ENCODE measurements at regions not wholly inside any gene's neighbourhood (a gene's known extent, or its start where the extent isn't known, plus 50 kb on each side); places are given as distances from the start of the nearest gene placed in this dataset.

DNA sequence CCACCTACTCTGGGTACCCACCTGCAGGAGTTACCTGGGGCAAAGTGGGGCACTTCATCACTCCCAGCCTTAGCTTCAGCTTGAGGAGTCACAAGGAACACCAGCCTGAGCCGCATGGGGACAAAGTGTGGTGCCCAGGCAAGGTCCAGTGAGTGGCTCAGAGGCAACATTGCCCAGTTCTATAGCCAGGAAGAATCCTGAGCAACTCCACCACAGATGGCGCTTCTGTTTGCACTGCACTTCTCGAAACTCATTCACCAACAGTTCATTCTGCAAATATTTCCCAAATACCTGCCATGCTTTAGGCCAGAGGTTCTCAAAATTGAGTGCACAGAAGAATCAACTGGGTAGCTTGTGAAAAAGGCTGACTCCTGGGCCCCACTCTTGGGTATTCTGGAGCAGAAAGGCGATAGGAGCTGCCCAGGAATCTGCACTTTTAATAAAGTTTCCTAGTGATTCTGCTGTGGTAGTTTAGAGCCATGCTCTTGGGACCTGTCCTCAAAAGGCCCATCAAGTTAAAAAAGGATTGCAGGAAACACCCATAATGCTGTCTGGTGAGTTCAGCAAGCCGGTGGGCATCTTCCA, 83.1 kb downstream of the VEGFA start:
- no peak; the same call in 1 of the 2 replicates for TF ChIP-seq CTCF (conservative IDR thresholded peaks at IDR 0.05)
- no peak overlapping the region for H3K27ac ChIP-seq

- no peak overlapping the region for H3K27ac ChIP-seq
- TF ChIP-seq CTCF (conservative IDR thresholded peaks at IDR 0.05), result no peak
Measured at GRCh38 chr6:43852350-43852864, 82.4 kb downstream of the VEGFA start.

DNA sequence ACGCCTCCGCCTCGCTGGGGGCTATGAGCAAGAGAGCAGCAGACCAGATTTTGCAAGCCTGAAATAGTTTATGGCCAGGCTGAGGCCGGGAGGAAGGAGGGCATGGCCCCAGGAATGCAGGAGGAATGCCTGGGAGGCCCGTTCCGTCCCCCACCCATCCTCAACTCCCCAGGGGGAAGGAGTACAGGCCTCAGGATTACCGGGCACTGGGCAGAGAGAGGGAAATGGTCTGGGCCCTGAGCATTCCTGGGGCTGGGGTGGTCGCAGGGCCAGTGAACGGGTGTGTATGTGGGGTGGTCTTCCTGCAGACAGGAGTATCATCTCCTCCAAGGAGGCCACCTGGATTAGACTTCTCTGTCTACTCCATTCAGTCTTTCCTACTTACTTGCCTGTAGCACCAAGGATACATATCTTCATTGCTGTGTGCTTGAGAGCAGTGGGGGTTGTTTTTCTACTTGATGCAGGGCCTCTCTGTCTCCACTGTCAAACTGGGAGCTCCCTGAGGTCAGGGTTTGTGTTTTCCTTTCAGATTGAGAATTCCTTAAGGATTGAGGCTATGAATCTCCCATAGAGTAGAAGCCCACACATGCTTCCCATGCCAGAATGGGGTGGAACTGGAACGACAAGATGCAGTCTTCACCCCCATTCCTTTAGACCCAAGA, 81.3 kb downstream of the VEGFA start:
- H3K27ac ChIP-seq, result no peak overlapping the region

DNA sequence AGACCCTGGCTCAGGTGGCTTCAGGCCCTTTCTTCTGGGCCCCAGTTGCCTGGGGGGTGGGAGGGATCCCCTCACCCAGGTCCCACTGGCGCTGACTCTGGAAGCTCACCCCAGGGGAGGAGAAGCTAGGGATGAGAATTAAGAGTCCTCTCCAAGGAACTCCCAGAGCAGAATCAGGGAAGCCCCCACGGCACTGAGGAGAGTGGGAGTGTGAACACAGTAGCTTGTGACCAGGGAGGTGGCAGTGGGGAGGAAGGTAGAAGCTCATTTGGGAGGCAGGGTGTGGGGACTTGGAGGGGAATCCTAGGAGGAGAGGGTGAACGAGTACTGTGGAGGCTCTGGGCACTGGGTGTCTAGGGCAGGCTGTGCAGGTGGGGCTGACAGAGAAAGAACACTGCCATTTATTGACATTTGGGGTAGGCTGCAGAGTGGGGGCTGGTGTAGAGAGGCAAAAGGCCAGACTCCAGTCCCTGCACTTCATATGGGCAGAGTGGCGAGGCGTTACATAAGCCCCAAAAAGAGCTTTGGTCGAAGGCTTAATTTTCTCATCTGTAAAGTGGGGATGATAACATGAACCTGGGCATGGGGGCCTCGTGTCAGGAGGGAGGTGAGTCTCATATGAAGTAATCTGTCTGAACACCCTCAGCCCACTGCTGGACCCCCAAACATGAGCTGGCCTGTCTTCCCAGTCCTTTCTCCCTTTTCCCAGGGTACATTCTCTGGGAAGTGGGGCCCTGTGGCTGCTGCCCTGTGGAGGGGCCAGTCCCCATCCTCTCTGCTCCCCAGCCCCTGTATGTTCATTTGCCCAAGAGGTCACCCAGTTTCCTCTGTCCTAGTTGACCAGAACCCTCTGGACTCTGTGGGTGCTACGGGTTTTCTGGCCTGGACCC, 80.5 kb downstream of the VEGFA start:
- TF ChIP-seq CTCF (conservative IDR thresholded peaks at IDR 0.05), result no peak
- H3K27ac ChIP-seq, result peak overlapping the region; percentile 72

More for the DNA sequence above, 81.3 kb downstream of the VEGFA start:
- TF ChIP-seq CTCF (conservative IDR thresholded peaks at IDR 0.05), result no peak

DNA sequence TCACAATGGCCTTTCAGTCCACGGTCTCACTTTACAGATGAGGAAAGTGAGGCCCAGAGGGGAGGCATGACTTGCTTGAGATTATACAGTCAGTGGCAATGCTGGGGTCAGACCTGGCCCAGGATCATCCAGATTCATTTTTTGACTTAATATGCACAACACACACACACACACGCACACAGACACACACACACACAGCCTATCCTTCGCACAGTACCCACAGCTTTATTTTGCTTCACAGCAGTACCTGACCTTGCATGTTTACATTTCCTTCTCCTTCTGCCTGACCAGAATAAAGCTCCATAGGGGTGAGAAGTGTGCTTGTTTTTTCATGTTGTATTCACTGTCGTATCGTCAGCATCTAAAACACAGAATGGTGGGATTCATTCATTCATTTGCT, 79.8 kb downstream of the VEGFA start:
- H3K27ac ChIP-seq, result peak overlapping the region; percentile 72
- TF ChIP-seq CTCF (conservative IDR thresholded peaks at IDR 0.05), result no peak

DNA sequence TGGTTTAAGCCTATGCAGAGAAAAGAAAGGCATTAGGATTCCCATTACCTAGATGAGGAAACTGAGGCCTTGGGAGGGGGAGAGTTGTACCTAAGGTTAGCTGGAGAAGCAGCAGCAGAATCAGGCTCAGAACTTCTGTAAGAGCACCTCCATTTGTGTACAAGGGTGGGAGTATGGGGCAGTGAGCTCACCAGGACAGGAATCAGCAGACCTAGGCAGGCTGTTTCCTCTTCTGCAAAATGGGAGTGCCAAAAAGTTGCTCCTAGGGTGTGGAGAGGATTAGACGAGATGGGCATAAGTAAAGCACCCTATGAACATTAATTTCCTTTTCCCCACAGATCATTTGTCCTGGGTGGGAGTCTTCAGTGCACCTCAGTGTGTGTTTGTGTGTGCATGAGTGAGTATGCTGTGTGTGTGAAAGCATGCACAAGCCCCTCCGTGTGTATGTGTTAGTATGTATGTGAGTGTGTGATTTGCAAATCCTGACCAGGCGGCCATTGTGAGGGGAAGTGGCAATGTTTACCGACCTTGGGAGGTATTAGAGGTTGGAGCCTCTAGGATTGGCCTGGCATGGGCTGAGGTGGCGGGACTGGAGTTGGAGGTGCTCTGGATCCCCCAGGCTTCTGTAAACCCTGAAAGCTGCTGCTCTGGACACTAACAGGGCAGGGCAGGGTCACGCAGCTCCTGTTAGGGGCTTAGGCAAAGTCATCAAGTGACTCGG, 78.8 kb downstream of the VEGFA start:
- H3K27ac ChIP-seq, result peak overlapping the region; percentile 72; the same call in 1 of the 2 replicates
- no peak for TF ChIP-seq CTCF (conservative IDR thresholded peaks at IDR 0.05)

Measured in VCaP (cell line).